Endothelial cell (in vitro differentiated cells): ENCODE measurements at regions not wholly inside any gene's neighbourhood (a gene's known extent, or its start where the extent isn't known, plus 50 kb on each side); places are given as distances from the start of the nearest gene placed in this dataset.

Experiments
- DNase-seq: peaks from one replicate; pipeline ENCODE4 v3.0.0; 2021; ENCODE audit warnings: low spot score
- H3K27ac Mint-ChIP-seq: one replicate; pipeline ENCODE4 v1.8.0; 2021; ENCODE audit warnings: mixed read lengths, inconsistent platforms; ENCODE audit not compliant: unreplicated experiment
- H3K27me3 Mint-ChIP-seq: one replicate; pipeline ENCODE4 v1.8.0; 2021; ENCODE audit warnings: mild to moderate bottlenecking, moderate library complexity, mixed read lengths, inconsistent platforms; ENCODE audit not compliant: unreplicated experiment
- H3K36me3 Mint-ChIP-seq: one replicate; pipeline ENCODE4 v1.8.0; 2021; ENCODE audit warnings: mild to moderate bottlenecking, low read depth, mixed read lengths, inconsistent platforms; ENCODE audit not compliant: unreplicated experiment
- H3K4me1 Mint-ChIP-seq: one replicate; pipeline ENCODE4 v1.8.0; 2021; ENCODE audit warnings: mild to moderate bottlenecking, mixed read lengths, inconsistent platforms; ENCODE audit not compliant: unreplicated experiment
- H3K4me3 Mint-ChIP-seq: one replicate; pipeline ENCODE4 v1.8.0; 2021; ENCODE audit warnings: mild to moderate bottlenecking, mixed read lengths, inconsistent platforms; ENCODE audit not compliant: unreplicated experiment
- H3K9me3 Mint-ChIP-seq: one replicate; pipeline ENCODE4 v1.8.0; 2021; ENCODE audit warnings: mixed read lengths, inconsistent platforms; ENCODE audit not compliant: unreplicated experiment
- CTCF ChIP-seq: fragments of 200-600 bp; sonication (generic); IDR thresholded peaks from one replicate; pipeline ENCODE4 v1.5.0; 2021; ENCODE audit warnings: antibody characterized with exemption; ENCODE audit not compliant: unreplicated experiment

DNA sequence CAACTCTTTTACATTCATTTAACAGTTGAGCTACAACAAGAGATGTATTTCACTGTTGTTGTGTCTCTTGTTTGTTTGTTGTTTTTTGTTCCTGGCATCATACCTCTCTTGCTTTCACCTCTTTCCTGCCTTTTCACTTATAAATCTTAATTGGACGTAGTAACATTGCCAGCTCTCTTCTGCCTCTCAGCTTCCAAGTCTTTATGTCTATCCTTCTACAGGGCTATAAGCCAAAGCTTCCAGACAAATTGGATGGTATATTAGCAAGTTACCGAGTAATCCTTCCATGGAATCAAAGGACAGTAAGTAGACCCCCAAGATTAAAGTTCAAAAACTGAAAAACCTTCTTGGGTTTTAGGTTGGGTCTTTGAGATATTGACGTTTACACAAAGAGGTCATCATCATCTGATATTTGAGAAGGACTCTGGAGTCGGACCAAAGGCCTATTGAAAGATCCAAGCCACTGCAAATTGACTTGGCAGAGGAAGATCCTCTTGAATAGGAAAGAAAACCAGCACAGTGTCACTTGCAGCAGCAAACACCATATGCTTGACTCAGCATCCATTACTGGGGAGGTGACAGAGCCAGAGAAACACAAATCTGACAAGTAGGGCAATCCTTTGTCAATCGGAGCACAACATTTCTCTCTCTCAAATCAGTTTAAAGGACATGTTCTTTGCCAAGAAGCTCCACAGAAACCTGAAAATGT is 648.5 kb upstream of the NR2F2 start:
- Mint-ChIP-seq H3K4me3 (no peak overlapping the region), H3K27me3 (no peaks in the 10 kb centered on the region), H3K9me3 (no peaks in the 10 kb centered on the region), H3K36me3 (no peaks in the 10 kb centered on the region), H3K27ac (no peak overlapping the region), H3K4me1 (no peaks in the 10 kb centered on the region)
- TF ChIP-seq CTCF = no peak
- DNase-seq = no peak

DNA sequence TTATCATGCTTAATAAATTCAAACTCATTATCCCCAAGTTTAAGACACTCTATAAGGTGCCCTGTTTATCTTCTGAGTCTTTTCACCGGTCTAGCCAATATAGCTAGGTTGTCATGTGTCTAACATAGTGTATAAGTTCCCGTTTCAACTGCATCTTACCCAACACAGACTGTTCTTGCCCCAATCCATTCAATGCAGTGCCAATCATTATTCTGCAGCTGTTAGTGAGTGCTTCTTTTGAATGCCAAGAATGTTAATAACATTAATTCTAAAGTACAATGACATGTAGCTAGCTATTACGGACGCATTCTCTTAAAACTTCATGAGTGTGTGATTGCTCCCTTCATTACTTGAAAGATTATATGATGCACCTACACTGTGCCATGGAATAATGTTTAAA is 646.4 kb upstream of the NR2F2 start:
- no peaks in the 10 kb centered on the region for H3K4me1 Mint-ChIP-seq
- DNase-seq = no peak
- H3K27me3 Mint-ChIP-seq = no peaks in the 10 kb centered on the region
- H3K9me3 Mint-ChIP-seq = no peaks in the 10 kb centered on the region
- no peaks in the 10 kb centered on the region for H3K36me3 Mint-ChIP-seq
- H3K27ac Mint-ChIP-seq = no peak overlapping the region
- H3K4me3 Mint-ChIP-seq = no peak overlapping the region
- TF ChIP-seq CTCF = no peak

GRCh38 chr15:95684693-95685115 is 645.8 kb upstream of the NR2F2 start:
- Mint-ChIP-seq H3K27ac (no peak overlapping the region), H3K27me3 (no peaks in the 10 kb centered on the region), H3K36me3 (no peaks in the 10 kb centered on the region), H3K9me3 (no peaks in the 10 kb centered on the region), H3K4me3 (no peak overlapping the region), H3K4me1 (no peaks in the 10 kb centered on the region)
- TF ChIP-seq CTCF = no peak
- DNase-seq = no peak

DNA sequence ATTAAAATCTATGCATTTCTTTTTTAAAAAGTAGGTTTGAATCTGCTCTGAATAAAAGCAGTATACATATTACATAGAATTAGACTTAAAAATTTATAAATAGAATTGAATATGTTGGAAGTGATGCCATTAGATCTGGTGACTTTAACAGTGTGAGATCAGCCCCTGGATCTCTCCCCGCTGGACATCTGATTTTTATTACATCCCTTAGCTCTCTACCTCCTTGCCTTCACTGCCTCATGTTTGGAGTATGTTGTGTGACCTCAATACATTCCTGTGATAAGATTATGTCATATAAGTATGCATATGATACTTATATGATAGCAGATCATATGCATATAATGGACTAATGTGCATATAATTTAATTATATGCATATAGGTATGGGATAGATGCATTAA is 643.4 kb upstream of the NR2F2 start:
- TF ChIP-seq CTCF = no peak
- H3K9me3 Mint-ChIP-seq = no peaks in the 10 kb centered on the region
- DNase-seq = no peak
- H3K27me3 Mint-ChIP-seq = no peaks in the 10 kb centered on the region
- no peaks in the 10 kb centered on the region for H3K36me3 Mint-ChIP-seq
- H3K4me1 Mint-ChIP-seq = no peaks in the 10 kb centered on the region
- H3K4me3 Mint-ChIP-seq = no peak overlapping the region
- no peak overlapping the region for H3K27ac Mint-ChIP-seq

DNA sequence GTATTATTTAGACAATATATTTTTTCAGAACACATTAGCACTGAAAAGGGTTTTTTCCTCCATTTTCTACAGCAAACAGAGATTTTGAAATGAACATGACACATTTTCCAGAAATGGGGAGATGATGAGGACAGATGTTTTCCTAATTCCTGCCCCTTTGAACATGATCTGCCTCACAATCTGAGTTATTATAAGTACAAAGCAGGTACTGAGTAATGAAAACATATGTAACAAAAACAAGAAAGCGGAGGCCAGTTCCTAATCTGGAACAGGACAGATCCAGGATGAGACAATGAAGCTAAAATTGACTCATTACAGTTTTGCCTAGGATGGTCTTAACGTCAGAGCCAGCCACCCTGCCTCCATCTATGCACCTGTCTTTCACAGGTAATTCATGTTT is 642.8 kb upstream of the NR2F2 start:
- no peak overlapping the region for H3K4me3 Mint-ChIP-seq

More for the DNA sequence above, 642.8 kb upstream of the NR2F2 start:
- H3K4me1 Mint-ChIP-seq = no peaks in the 10 kb centered on the region
- H3K27ac Mint-ChIP-seq = no peak overlapping the region
- no peaks in the 10 kb centered on the region for H3K27me3 Mint-ChIP-seq
- TF ChIP-seq CTCF = no peak
- H3K9me3 Mint-ChIP-seq = no peaks in the 10 kb centered on the region
- DNase-seq = no peak
- H3K36me3 Mint-ChIP-seq = no peaks in the 10 kb centered on the region
